GM21367 (cell line): ENCODE measurements at regions not wholly inside any gene's neighbourhood (a gene's known extent, or its start where the extent isn't known, plus 50 kb on each side); places are given as distances from the start of the nearest gene placed in this dataset.
A peak's percentile ranks its signal among the peaks of the same experiment; 100 is the strongest.
"Not testable (repeated sequence)": the region's sequence is repeated elsewhere in the genome, so short reads cannot be mapped to it uniquely, and the experiment has no call there.

Experiments used
- ATAC-seq: cut with Tn5 transposase; IDR thresholded peaks from one replicate; pipeline ENCODE4 v1.9.1; 2021; ENCODE audit not compliant: unreplicated experiment

DNA sequence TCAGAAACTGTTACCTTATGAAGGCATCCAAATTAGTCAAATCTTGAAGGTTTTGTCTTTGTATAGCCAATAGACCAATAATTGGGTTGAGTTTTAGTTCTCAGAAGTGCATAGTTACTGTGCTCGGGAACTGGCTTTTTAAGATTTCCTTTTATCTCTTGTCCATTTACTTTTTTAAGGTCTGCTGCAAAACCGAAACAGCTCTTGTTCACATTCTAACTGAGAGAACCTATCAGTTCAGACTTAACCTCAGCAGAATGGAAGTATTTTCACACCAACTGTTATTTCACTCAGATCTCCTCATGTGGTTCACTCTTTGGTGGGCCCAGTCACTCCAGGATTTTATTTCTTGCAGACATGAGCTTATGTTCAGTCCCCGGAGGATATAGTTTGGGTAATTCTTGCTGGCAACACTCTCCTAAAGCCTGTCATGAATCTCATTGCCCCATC, 55.5 kb downstream of the TPBG start:
- ATAC-seq: peak; percentile 54

DNA sequence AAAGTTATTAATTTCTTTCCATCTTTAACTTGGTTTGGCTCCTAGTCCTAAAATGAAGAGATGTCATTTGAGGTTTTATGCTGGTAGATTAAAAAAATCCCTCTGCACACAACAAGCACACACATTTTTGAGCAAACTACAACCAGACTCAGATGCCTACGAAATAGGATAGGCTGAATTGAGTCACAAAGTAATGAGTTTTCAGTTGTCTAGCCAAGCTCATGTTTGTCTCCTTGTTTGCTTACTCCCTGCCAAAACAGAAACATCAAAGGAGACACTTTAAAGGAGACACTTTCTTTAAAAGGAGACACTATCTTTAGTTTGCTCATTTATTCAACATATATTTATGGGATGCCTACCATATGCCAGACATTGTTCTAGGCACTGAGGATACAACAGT, 56.2 kb downstream of the TPBG start:
- no peak for ATAC-seq

DNA sequence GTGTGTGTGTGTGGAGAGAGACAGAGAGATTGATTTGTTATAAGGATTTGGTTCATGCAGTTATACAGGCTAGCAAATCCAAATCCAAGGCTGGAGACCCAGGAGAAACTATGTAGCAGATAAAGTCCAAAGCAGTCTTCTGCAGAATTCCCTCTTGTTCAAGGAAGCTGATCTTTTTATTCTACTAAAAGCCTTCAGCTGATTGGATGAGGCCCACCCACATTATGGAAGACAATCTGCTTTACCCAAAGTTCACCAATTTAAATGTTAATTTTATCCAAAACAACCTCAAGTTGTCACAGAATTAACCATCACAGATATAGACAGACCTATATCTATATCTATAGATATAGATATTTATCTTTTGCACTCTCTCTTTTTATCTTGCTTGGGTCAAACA, 67.0 kb downstream of the TPBG start:
- ATAC-seq: no peak

DNA sequence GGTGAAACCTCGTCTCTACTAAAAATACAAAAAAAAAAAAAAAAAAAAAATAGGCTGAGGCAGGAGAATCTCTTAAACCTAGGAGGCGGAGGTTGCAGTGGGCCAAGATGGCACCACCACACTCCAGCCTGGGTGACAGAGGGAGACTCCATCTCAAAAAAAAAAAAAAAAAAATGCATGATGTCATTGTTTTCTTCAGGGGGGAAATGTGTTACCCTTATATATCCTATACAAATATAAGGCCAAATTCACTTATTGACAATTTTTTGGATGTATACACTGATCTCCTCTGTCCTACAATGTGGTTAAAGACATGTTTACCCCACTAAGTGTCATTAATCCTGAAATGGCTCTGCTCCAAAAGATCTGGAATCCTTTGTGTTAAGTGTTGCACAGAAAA, 73.1 kb downstream of the TPBG start:
- ATAC-seq: no peak

DNA sequence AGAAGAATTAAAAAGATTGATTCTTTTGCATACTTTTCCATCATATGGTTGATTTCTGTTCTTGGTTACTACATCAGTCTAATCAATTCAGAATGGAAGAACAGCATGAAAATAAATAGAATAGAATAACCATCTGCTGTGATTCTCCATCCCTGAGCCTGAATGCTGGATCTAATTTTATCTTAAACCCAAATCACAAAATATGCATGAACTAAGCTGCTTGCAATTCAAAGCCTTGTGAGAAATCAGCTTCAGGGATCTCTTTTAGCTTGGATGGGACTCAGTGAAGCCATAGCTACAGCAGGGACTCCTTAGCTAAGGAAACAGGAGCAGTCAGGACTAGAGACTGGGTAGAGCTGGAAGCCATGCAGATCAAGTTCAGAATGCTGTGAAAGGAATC, 74.1 kb downstream of the TPBG start:
- ATAC-seq: no peak

DNA sequence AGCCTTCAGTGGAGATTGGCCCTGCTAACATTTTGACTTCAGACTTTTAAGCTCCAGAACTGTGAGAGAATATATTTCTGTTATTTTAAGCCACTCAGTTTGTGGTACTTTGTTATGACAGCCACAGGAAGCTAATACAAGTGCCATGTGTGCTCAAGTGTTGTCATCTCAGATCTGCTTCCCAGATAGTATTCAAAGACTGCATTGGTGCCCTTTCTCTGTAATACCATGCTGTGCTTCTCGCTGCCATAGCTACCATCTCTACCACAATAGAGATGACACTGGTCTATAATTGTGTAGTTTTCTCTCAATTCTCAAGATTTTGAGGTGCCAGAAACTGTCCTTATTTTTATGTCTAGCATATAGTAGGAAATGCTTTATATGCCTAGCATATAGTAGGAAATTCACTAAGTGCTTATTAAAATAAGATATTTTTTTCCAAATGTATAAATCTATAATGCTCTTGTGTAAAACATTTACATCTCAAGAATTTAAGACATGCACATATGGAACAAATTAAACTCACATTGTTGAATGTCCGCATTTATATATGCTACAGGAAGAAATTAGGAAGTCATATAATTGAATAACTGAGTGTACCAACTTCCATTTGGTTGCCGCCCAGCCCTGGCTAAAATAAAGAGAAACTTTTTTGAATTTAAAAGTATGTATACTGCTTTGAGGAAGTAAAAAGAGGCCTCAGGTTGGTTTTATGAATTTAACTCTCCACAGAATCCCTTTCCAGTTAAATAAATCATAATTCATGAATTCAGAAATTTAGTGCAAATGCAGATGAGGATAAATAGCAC, 77.6 kb downstream of the TPBG start:
- ATAC-seq: no peak

DNA sequence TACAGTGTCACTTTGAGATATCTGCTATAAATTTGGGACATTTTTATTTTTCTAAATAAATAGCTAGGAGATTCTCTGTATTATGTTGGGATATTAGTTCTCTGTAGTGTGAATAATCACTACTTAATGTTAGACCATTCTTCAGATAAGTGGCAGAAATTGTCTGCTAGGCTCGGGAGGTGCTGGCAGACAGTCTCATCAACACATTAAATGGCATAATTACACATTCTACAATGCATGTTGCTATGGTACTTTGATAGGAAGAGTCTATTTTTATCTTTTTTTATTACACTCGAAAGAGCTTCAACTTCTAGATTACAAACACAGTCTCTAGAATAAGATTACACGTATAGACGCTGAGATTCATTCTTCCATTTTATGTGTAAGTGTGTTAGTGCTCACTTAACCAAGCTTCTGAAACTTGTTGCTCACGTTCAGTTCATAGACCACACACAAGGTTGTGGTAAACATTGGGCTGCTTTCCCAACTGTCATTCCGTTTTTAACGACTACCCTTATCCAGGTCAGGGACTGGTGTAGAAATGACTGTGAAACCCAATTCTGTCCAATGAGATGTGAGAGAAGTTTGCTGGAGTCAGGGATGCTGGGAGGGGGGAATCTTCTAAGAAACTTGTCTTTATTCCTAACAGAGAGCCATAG, 78.6 kb downstream of the TPBG start:
- no peak for ATAC-seq

DNA sequence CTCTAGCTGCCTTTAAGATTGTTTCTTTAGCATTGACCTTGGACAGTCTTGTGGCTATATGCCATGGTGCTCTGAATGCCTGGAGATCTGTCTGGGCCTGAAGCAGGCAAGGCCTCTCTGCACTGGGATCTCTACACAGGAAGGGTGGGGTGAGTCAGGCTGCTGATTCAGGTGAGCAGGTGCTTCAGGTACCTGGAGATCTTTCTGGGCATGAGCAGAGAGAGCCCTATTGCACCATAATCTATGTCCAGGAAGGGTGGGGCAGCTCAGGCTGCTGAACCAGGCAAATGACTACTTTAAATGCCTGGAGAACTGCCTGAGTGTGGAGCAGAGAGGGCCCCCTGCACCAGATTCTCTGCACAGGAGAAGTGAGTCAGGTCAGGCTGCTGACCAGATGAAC, 94.5 kb downstream of the TPBG start:
- no peak for ATAC-seq

DNA sequence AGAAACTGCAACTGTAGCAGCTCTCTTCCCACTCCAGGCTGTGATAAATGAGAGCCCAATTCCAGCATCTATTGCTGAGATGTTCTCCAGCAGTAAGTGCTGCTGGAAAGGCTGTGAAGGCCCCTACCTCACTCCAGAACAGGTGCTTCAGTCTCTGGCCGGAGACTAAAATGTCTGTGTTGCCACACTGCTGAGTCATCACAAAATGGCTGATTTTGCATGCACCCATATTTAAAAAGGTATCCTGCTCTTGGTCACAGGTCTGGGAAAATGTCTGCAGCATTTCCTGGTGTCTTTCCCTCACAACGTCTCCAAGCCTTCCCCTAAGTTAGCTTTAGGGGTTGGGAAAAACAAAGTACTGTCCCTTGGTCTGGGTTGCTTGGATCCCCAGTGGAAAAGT, 95.1 kb downstream of the TPBG start:
- ATAC-seq: no peak

DNA sequence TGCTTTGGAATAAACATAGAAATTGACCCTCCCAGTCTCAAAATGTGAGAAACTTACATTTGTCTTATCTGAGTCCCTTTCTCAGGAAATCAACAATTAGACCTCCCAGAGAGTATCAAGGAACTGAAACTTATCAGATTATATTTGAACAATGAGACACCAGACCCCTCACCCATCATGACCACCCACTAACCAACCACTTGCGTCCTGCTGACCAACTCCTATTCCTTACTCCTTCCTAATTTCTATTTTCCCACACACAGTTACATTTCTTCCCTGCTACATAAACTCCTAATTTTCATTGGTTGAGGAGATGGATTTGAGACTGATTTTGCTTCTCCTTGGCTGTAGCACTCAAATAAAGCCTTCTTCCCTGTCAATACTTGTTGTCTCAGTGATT, 97.9 kb downstream of the TPBG start:
- no peak for ATAC-seq

DNA sequence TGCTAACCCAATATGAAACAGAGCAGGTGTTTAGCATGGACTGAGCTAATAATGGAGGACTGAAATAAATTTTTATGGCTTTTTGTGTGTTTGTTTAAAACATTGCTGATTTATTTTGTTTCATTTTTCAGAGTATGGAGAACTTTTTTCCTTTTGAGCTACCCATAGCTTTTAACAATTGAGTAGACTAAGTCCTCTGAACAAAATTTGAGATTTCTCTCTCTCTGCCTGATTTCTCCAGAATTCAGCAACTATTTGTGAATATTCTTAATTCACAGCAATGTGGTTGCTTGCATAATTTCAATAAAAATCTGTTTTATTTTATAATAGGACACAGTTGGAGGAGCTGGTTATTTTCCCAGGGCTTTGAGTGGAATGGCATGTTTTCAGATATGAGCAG, 103.7 kb downstream of the TPBG start:
- no peak for ATAC-seq

DNA sequence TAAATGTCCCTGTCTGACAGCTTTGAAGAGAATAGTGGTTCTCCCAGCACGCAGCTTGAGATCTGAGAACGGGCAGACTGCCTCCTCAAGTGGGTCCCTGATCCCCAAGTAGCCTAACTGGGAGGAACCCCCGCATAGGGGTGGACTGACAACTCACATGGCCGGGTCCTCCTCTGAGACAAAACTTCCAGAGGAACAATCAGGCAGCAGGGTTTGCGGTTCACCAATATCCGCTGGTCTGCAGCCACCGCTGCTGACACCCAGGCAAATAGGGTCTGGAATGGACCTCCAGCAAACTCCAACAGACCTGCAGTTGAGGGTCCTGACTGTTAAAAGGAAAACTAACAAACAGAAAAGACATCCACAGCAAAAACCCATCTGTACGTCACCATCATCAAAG, 106.5 kb downstream of the TPBG start:
- ATAC-seq: not testable (repeated sequence)

DNA sequence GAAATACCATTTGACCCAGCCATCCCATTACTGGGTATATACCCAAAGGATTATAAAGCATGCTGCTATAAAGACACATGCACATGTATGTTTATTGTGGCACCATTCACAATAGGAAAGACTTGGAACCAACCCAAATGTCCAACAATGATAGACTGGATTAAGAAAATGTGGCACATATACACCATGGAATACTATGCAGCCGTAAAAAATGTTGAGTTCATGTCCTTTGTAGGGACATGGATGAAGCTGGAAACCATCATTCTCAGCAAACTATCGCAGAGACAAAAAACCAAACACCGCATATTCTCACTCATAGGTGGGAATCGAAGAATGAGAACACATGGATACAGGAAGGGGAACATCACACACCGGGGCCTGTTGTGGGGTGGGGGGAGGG, 111.5 kb downstream of the TPBG start:
- ATAC-seq: not testable (repeated sequence)

DNA sequence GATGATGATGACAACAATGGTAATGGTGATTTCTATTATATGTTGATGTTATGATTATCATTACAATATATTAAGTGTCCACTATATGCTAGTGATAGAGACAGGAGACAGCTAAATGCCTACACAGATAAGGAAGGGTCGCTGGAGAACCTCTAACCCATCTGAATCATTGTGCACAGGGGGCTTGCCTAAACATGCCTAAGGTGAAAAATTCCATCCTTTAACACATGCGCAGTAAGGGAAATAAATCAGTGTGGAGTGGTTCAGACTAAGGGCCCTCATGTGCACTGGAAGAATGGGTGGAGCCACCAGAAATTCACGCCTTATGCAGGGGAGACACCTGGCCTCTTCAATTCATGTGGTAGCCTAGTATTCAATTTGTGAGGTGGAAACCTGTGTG, 120.4 kb downstream of the TPBG start:
- ATAC-seq: no peak

DNA sequence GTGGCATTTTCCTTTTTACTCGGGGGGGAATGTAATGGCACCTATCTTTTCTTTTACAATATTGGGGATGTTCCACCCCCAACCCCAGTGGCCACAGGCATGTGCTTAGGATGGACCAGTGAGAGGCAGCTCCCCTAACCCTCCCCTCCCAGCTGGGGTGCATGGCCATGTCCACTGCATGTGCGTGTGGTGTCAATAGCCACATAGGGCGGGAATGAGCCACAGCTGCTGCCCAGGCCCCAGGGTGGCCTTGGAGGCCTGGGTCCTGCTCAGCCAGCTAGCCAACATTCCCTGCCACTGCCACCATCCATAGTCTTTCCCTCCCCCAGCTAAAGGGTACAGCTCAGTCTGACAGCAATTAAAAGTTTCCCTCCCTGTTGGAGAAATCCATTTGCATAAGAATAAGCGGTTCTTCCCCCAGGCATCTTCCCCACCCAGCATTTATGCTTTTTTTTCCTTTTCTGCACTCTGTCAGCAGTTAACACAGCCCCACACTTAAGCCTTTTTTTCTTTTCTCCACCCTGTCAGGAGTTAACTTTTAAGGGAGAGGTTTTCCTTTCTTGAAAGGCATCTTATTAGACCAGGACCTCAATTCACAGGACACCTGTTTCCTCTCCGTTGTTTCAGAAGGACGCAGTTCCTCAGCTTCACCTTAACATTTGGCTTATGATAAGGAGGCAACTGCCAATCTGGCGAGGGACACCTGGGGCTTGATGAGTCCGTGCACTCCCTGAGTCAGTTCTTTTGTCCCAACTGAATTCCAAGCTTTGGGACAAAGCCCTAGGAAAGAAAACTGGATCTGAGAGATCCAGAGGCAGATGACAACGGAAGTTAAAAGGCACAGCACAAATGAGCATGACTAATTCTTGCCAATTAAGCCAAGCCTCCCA, 121.4 kb downstream of the TPBG start:
- no peak for ATAC-seq

DNA sequence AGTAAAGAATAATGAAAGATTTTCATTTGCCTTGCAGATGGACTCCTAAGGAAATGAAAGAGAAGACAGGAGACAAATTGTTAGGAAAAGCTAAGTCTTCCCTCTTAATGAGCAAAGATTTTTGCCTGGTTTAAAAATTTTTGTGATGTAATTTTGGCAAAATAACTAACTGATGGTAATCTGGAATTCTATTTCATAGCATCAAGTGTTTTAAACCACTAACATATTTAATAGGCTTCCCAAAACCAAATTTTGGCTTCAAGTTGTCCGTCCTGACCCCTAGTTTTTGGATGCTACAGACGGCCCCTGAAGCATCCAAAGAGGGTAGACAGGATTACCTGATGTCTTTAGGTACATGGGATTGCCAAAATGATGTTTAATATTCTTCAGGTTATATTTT, 124.3 kb downstream of the TPBG start:
- ATAC-seq: no peak

DNA sequence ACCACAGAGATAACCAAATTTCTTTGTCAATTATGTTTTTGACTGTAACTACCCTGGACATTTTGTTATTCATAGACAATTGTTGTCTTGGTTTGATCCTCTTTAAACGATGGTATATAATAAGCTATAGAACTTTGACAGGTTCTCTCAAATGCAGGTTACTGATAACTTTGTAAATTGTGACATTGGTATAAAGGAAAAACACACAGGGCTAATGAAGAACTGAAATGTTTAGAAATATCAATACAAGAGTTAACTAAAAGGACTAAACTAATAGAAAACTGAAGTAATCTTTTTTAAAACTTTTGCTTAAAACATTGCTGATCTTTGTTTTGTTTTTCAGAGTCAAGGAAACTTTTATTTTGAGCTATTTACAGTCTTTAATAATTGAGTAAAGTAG, 124.8 kb downstream of the TPBG start:
- ATAC-seq: no peak

DNA sequence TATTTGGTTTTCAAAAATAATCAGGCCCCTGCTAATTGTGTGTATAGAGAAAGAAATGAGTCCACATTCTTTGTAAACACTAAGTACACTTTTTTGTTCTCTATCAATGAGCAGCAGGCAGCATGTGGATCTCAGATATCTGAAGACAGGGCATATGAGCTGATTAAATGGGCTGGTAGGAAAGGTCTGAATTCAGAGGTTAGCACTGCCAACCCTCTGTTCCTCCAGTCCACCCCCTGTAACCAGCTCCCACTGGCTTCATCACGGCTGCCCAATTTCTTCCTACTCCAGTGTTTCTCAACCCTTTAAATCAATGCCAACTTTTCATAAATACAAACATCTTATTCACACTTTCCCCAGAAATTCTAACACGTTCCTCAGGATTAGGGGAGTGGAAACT, 128.5 kb downstream of the TPBG start:
- no peak for ATAC-seq

DNA sequence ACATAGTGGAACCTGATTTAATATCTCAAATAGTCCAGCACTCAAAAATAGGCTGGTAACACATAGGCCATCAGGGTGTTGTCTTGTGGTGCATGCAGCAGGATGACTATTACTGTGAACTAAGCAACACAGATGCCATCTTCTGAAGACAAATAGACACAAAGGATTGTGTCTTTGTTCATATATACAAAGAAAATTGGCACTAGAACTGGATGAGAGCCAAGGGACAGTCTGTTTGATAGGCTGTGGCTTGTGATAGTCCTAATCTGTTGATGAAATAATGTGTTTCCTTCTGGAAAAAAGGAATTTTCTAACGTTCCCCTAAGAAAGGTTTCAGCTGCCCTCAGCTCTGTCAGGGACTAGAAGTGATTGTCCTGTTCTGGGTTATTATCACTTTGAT, 129.8 kb downstream of the TPBG start:
- ATAC-seq: no peak

DNA sequence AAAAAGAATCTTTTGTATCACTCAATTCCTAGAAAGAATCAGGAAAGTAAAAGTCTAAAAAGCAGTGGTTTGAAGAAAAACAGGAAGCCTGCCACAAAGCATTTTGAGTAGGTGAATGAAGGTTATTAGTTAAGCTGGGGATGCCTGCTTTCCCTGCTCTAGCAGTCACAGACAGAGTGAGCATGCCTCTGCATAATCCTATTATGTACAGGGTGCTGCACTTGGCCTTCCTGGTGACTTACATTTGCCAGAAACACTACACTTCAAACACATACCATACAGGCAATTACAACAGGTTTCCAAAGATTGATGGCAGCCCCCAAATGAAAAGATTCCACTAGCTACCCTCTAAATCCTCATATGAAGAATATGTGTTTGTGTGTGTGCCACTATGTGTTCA, 130.8 kb downstream of the TPBG start:
- ATAC-seq: no peak

DNA sequence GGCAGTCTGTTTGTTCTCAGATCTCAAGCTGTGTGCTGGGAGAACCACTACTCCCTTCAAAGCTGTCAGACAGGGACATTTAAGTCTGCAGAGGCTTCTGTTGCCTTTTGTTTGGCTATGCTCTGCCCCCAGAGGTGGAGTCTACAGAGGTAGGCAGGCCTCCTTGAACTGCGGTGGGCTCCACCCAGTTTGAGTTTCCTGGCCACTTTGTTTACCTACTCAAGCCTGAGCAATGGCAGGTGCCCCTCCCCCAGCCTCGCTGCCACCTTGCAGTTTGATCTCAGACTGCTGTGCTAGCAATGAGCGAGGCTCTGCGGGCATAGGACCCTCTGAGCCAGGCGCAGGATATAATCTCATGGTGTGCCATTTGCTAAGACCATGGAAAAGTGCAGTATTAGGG, 138.3 kb downstream of the TPBG start:
- ATAC-seq: not testable (repeated sequence)

DNA sequence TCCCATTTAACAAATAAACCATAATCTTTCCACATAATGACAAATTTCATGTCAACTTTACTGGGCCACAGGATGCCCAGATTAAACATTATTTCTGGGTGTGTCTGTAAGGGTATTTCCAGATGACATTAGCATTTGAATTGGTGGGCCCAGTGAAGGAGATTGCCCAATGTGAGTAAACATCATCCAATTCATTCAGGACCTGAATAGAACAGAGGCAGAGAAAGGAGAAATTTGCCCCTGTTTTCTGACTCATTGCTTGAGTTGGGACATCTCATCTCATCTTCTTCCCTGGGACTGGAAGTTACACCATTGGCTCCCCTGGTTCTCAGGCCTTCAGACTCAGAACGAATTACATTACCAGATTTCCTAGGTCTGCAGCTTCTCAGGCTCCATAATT, 142.9 kb downstream of the TPBG start:
- no peak for ATAC-seq
